H9 (cell line): ENCODE measurements at regions not wholly inside any gene's neighbourhood (a gene's known extent, or its start where the extent isn't known, plus 50 kb on each side); places are given as distances from the start of the nearest gene placed in this dataset.

Experiments used
- DNase-seq: peaks from one replicate; pipeline ENCODE4 v3.0.0-alpha.2; 2017
- H2AFZ ChIP-seq: one replicate; pipeline ENCODE4 v1.6.1; 2013; ENCODE audit warnings: mild to moderate bottlenecking, low read length, control low read depth, moderate library complexity
- H2AK5ac ChIP-seq: 2 replicates; pipeline ENCODE4 v1.6.1; 2013; ENCODE audit warnings: low read length, control low read depth, mixed read lengths; ENCODE audit not compliant: insufficient read length
- H2BK120ac ChIP-seq: one replicate; pipeline ENCODE4 v1.6.1; 2013; ENCODE audit warnings: low read depth, mild to moderate bottlenecking, low read length, control low read depth, inconsistent platforms; ENCODE audit not compliant: poor library complexity, severe bottlenecking
- H2BK12ac ChIP-seq: 2 replicates; pipeline ENCODE4 v1.6.1; 2013; ENCODE audit warnings: low read length, control low read depth, mixed read lengths, low read depth; ENCODE audit not compliant: insufficient read length
- H2BK15ac ChIP-seq: 2 replicates; pipeline ENCODE4 v1.6.1; 2013; ENCODE audit warnings: low read depth, low read length, control low read depth
- H2BK20ac ChIP-seq: one replicate; pipeline ENCODE4 v1.6.1; 2013; ENCODE audit warnings: low read depth, mild to moderate bottlenecking, low read length, control low read depth, inconsistent platforms; ENCODE audit not compliant: poor library complexity, severe bottlenecking
- H2BK5ac ChIP-seq: 2 replicates; pipeline ENCODE4 v1.6.1; 2013; ENCODE audit warnings: low read length, control low read depth, mixed read lengths; ENCODE audit not compliant: insufficient read length
- H3K14ac ChIP-seq: 2 replicates; pipeline ENCODE4 v1.6.1; 2013; ENCODE audit warnings: low read length, control low read depth; ENCODE audit not compliant: insufficient read depth
- H3K18ac ChIP-seq: 2 replicates; pipeline ENCODE4 v1.6.1; 2013; ENCODE audit warnings: low read depth, mild to moderate bottlenecking, mixed read lengths, low read length, control low read depth; ENCODE audit not compliant: insufficient read length
- H3K23ac ChIP-seq: 2 replicates; pipeline ENCODE4 v1.6.1; 2013; ENCODE audit warnings: low read length, control low read depth, mixed read lengths, low read depth; ENCODE audit not compliant: insufficient read length
- H3K23me2 ChIP-seq: 2 replicates; pipeline ENCODE4 v1.6.1; 2013; ENCODE audit warnings: low read depth, mild to moderate bottlenecking, mixed read lengths, low read length, control low read depth; ENCODE audit not compliant: insufficient read length, poor library complexity, severe bottlenecking
- H3K27ac ChIP-seq: 2 replicates; pipeline ENCODE4 v1.5.1; 2013; ENCODE audit warnings: low read length, control low read depth, mixed read lengths, low read depth; ENCODE audit not compliant: insufficient read length
- H3K27me3 ChIP-seq: 2 replicates; pipeline ENCODE4 v1.6.1; 2013; ENCODE audit warnings: low read length, control low read depth, inconsistent platforms; ENCODE audit not compliant: insufficient read depth
- H3K4ac ChIP-seq: 2 replicates; pipeline ENCODE4 v1.6.1; 2013; ENCODE audit warnings: low read depth, mild to moderate bottlenecking, control low read depth, inconsistent platforms, low read length, moderate library complexity
- H3K4me1 ChIP-seq: 2 replicates; pipeline ENCODE4 v1.6.1; 2013; ENCODE audit warnings: low read length, control low read depth, inconsistent platforms; ENCODE audit not compliant: insufficient read depth
- H3K4me2 ChIP-seq: 2 replicates; pipeline ENCODE4 v1.6.1; 2013; ENCODE audit warnings: low read length, control low read depth, mixed read lengths; ENCODE audit not compliant: insufficient read length, insufficient read depth
- H3K56ac ChIP-seq: 2 replicates; pipeline ENCODE4 v1.6.1; 2013; ENCODE audit warnings: low read depth, mild to moderate bottlenecking, mixed read lengths, low read length, control low read depth; ENCODE audit not compliant: insufficient read length
- H3K79me1 ChIP-seq: 2 replicates; pipeline ENCODE4 v1.6.1; 2013; ENCODE audit warnings: low read depth, mild to moderate bottlenecking, moderate library complexity, low read length, control low read depth, inconsistent platforms; ENCODE audit not compliant: insufficient read depth, poor library complexity, severe bottlenecking
- H3K79me2 ChIP-seq: 2 replicates; pipeline ENCODE4 v1.6.1; 2013; ENCODE audit warnings: low read length, control low read depth, inconsistent platforms; ENCODE audit not compliant: insufficient read depth
- H3K9ac ChIP-seq: 2 replicates; pipeline ENCODE4 v1.6.1; 2013; ENCODE audit warnings: low read length, control low read depth, mixed read lengths; ENCODE audit not compliant: insufficient read length; ENCODE audit errors: extremely low read depth
- H3K9me3 ChIP-seq: one replicate; pipeline ENCODE4 v1.6.1; 2013; ENCODE audit warnings: low read depth, low read length, inconsistent platforms; ENCODE audit not compliant: control insufficient read depth
- H3T11ph ChIP-seq: one replicate; pipeline ENCODE4 v1.6.1; 2013; ENCODE audit warnings: mild to moderate bottlenecking, low read length, control low read depth, inconsistent platforms
- H4K20me1 ChIP-seq: one replicate; pipeline ENCODE4 v1.6.1; 2013; ENCODE audit not compliant: control insufficient read depth, insufficient read length, insufficient read depth
- H4K5ac ChIP-seq: 2 replicates; pipeline ENCODE4 v1.6.1; 2013; ENCODE audit warnings: low read depth, mild to moderate bottlenecking, mixed read lengths, low read length, control low read depth; ENCODE audit not compliant: insufficient read length
- H4K8ac ChIP-seq: replicated peaks from 2 replicates; pipeline ENCODE4 v1.6.1; 2013; ENCODE audit warnings: low read length, control low read depth, mixed read lengths, low read depth; ENCODE audit not compliant: insufficient read length
- H4K91ac ChIP-seq: 2 replicates; pipeline ENCODE4 v1.6.1; 2013; ENCODE audit warnings: low read depth, mild to moderate bottlenecking, moderate library complexity, mixed read lengths, low read length, control low read depth; ENCODE audit not compliant: insufficient read length
- H3K27ac Mint-ChIP-seq, 3 experiments: 2 replicates in 2 of 3; 3 replicates in 1 of 3; pipeline ENCODE4 v1.8.0; 2020 to 2021; ENCODE audit warnings: mixed read lengths in 3 of 3, mild to moderate bottlenecking in 1 of 3, moderate library complexity in 1 of 3
- H3K27me3 Mint-ChIP-seq: 2 replicates; pipeline ENCODE4 v1.8.0; 2021; ENCODE audit warnings: low read depth, mild to moderate bottlenecking, moderate library complexity, mixed read lengths
- H3K36me3 Mint-ChIP-seq, 3 experiments: 2 replicates in 2 of 3; 3 replicates in 1 of 3; pipeline ENCODE4 v1.8.0; 2020 to 2021; ENCODE audit warnings: low read depth in 3 of 3, mixed read lengths in 3 of 3; ENCODE audit not compliant: insufficient read depth in 1 of 3
- H3K4me1 Mint-ChIP-seq, 2 experiments: 2 replicates each; pipeline ENCODE4 v1.8.0; 2020; ENCODE audit warnings: mixed read lengths in 2 of 2
- H3K4me3 Mint-ChIP-seq, 2 experiments: 2 replicates in 1 of 2; 3 replicates in 1 of 2; pipeline ENCODE4 v1.8.0; 2020 to 2021; ENCODE audit warnings: mild to moderate bottlenecking in 2 of 2, mixed read lengths in 2 of 2, moderate library complexity in 1 of 2
- H3K9me3 Mint-ChIP-seq, 2 experiments: 2 replicates in 1 of 2; 3 replicates in 1 of 2; pipeline ENCODE4 v1.8.0; 2020; ENCODE audit warnings: mild to moderate bottlenecking in 2 of 2, mixed read lengths in 2 of 2, moderate library complexity in 1 of 2
- CTCF ChIP-seq: fragments of 200-600 bp; sonication (generic); conservative IDR thresholded peaks from 3 replicates; pipeline ENCODE4 v1.8.0; 2021; ENCODE audit warnings: antibody characterized with exemption, mild to moderate bottlenecking
- WGBS: extraction: QIAGEN DNeasy Blood & Tissue Kit; methylation state at CpG from one replicate; pipeline ENCODE4 v1.1.7; 2013; ENCODE audit warnings: missing lambda C conversion rate, low lambda C conversion rate, mixed read lengths; ENCODE audit not compliant: insufficient read length; ENCODE audit errors: extremely low coverage; 5-methylcytosine and 5-hydroxymethylcytosine counted together

DNA sequence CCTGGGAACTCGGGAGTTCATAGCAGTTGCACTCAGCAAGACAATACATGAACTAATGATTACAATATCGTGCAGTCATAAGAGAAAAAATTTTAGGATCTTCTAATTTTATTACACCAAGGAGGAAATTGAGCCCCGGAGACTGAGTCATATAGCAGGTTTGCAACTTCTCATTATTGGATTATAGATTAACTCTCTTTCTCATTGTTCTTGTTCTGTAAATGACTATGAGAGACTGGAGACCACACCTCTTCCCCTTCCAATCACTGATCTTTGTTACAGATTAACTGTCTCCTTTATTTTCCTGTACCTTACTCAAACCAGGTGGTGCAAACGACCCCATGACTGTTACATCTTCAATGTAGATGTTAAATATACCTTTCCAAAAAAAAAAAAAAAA, 435.8 kb upstream of the DDX18 start:
- Histone ChIP-seq H3K79me2 (no peaks in the 10 kb centered on the region), H3K4me2 (no peak overlapping the region), H2AFZ (no peak overlapping the region), H4K20me1 (no peaks in the 10 kb centered on the region), H4K5ac (no peak overlapping the region), H4K8ac (no peak overlapping the region), H3K4ac (no peak overlapping the region), H3K4me1 (peaks cover 3% of the 10 kb centered on the region; the same call in 1 of the 2 replicates), H3K14ac (no peak overlapping the region), H3K27me3 (no peaks in the 10 kb centered on the region), H3K79me1 (no peaks in the 10 kb centered on the region), H3T11ph (no peak overlapping the region), H2BK15ac (no peak overlapping the region), H2BK12ac (no peak overlapping the region), H2BK5ac (no peak overlapping the region), H3K9ac (no peak overlapping the region), H3K56ac (no peak overlapping the region), H3K9me3 (no peaks in the 10 kb centered on the region), H3K18ac (no peak overlapping the region), H2BK20ac (no peak overlapping the region), H4K91ac (no peak overlapping the region), H3K23me2 (no peaks in the 10 kb centered on the region), H3K27ac (no peak overlapping the region), H2BK120ac (no peak overlapping the region), H2AK5ac (no peak overlapping the region), H3K23ac (no peak overlapping the region)
- WGBS: no CpG with 5 or more reads among the region's 4 CpGs
- TF ChIP-seq CTCF: no peak
- DNase-seq: no peak
- H3K27me3 Mint-ChIP-seq: no peaks in the 10 kb centered on the region
- no peaks in the 10 kb centered on the region for H3K9me3 Mint-ChIP-seq
- H3K4me1 Mint-ChIP-seq: peaks cover 4 to 6% of the 10 kb centered on the region in 2 experiments; a peak in 2 of 4 replicates
- H3K4me3 Mint-ChIP-seq: no peak overlapping the region
- H3K36me3 Mint-ChIP-seq: no peaks in the 10 kb centered on the region
- no peak overlapping the region for H3K27ac Mint-ChIP-seq
